Mammary epithelial cell (primary cell): ENCODE measurements at regions not wholly inside any gene's neighbourhood (a gene's known extent, or its start where the extent isn't known, plus 50 kb on each side); places are given as distances from the start of the nearest gene placed in this dataset.

Experiments
- CTCF ChIP-seq, 2 donors: IDR thresholded peaks in 1 of 2; conservative IDR thresholded peaks in 1 of 2; 2 replicates each; pipeline ENCODE4 v1.5.1; 2011 to 2012; ENCODE audit warnings: inconsistent platforms in 2 of 2, low read length in 2 of 2, mild to moderate bottlenecking in 2 of 2, control low read depth in 1 of 2, low read depth in 1 of 2; ENCODE audit not compliant: insufficient read depth in 1 of 2; ENCODE audit errors: extremely low read depth in 1 of 2
- EZH2 ChIP-seq: IDR thresholded peaks from 2 replicates; pipeline ENCODE4 v1.6.1; 2012; ENCODE audit warnings: low read length, inconsistent platforms, borderline replicate concordance

- TF ChIP-seq CTCF (conservative IDR thresholded peaks at IDR 0.05 in 1 of 2, IDR thresholded peaks at IDR 0.05 in 1 of 2; ENCODE audit: extremely low read depth in 1 of 2, insufficient read depth in 1 of 2, low read depth in 1 of 2, low read length in 2 of 2) (no peak), EZH2 (no peak)
Measured at GRCh38 chr11:70868341-70868885, 384.0 kb downstream of the SHANK2 start.
